ENCODE measurements at regions not wholly inside any gene's neighbourhood (a gene's known extent, or its start where the extent isn't known, plus 50 kb on each side); places are given as distances from the start of the nearest gene placed in this dataset.

DNA sequence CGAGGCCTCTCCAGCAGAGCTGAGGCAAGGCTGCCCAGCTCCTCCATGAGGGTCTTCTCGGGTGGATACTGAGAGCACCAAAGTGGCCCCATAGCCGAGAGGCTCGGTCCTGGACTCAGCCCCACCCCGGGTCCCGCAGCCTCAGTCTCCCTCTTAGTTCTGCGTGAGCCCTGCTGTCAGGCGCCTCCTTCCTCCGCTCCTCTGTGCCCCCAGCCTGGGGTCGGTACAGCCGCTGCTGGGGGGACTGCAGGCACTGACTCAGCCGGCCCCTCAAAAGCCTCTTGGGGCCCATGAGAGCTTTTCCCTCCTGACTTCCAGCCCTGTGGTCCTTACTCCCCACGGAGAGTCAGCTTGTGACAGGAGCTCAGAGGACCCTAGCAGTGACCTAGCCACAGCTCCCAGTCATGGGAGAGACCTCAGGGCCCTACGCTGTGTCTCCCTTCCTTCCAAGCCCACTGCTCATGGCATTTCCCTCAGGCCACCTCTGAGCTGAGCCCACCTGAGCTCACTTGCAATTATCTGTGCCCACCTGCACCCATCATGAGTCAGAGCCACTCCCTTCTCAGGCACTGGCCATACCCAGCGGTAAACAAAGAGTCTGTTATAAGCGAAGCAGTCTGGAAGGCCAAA, 295.0 kb upstream of the RTL1 start:
- H3K4me3 Mint-ChIP-seq (ENCODE audit: unreplicated experiment): no peak overlapping the region
- CTCF ChIA-PET: interaction anchor here (0.6 kb wide), 1 partner anchor 535 kb away, joined by 3 read pairs; no protein-coding TSS in a partner anchor
- H3K27me3 Mint-ChIP-seq (ENCODE audit: insufficient read depth, unreplicated experiment): no peaks in the 10 kb centered on the region
- H3K4me1 Mint-ChIP-seq (ENCODE audit: insufficient read depth, unreplicated experiment): no peaks in the 10 kb centered on the region
- no peaks in the 10 kb centered on the region for H3K36me3 Mint-ChIP-seq (ENCODE audit: insufficient read depth, unreplicated experiment)
- no peak overlapping the region for H3K27ac Mint-ChIP-seq (ENCODE audit: low read depth, unreplicated experiment)
- H3K9me3 Mint-ChIP-seq (ENCODE audit: unreplicated experiment): peaks cover 7% of the 10 kb centered on the region
- TF ChIP-seq CTCF (IDR thresholded peaks at IDR 0.05; ENCODE audit: unreplicated experiment): no peak
- POLR2A ChIA-PET: no interaction called here
- intact Hi-C loops (cut with micrococcal nuclease): no loop called here
- BruUV-seq (replicated peaks): no TSS peak
- no peak for DNase-seq (ENCODE audit: unreplicated experiment)

DNA sequence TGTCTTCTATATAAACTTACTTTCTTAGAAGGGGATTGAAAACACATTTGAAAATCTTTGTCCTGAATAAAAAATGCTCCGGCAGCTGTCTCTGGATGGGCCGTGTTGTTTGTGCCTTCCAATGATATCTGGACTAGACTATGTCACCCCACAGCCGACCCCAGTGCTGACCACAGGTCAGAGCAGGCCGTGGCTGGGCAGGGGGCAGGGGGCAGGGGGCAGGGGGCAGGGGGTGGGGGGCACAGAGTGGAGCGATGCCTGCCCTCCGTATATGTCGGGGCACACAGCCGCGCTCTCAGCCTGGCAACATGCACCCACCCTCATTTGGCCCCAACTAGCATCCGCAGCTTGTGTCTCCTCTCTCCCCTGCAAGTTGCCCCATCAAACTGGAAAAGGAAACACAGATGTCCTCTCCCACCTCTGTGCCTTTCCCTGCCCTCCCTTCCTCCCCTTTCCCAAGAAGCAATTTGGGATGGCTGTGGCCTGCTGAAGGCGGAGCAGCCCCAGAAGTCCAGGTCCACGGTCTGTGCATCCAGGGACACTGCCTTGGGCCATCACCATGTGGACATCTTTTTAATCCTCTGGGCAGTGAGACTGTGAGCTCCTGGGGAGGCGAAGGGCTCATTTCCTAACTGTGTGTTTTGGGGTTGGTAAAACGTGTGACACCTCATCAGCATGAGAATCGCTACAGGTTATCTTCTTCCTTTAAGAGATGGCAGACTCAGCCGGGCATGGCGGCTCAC, 295.7 kb upstream of the RTL1 start:
- Mint-ChIP-seq H3K4me1 (ENCODE audit: insufficient read depth, unreplicated experiment) (no peaks in the 10 kb centered on the region), H3K36me3 (ENCODE audit: insufficient read depth, unreplicated experiment) (no peaks in the 10 kb centered on the region), H3K4me3 (ENCODE audit: unreplicated experiment) (no peak overlapping the region), H3K27me3 (ENCODE audit: insufficient read depth, unreplicated experiment) (no peaks in the 10 kb centered on the region), H3K27ac (ENCODE audit: low read depth, unreplicated experiment) (no peak overlapping the region), H3K9me3 (ENCODE audit: unreplicated experiment) (peaks cover 13% of the 10 kb centered on the region)
- intact Hi-C loops (cut with micrococcal nuclease): no loop called here
- ChIA-PET POLR2A (no interaction called here), CTCF (interaction anchor here (0.6 kb wide), 1 partner anchor 536 kb away, joined by 3 read pairs; no protein-coding TSS in a partner anchor)
- TF ChIP-seq CTCF (IDR thresholded peaks at IDR 0.05; ENCODE audit: unreplicated experiment): no peak
- no peak for DNase-seq (ENCODE audit: unreplicated experiment)
- BruUV-seq (replicated peaks): no TSS peak

DNA sequence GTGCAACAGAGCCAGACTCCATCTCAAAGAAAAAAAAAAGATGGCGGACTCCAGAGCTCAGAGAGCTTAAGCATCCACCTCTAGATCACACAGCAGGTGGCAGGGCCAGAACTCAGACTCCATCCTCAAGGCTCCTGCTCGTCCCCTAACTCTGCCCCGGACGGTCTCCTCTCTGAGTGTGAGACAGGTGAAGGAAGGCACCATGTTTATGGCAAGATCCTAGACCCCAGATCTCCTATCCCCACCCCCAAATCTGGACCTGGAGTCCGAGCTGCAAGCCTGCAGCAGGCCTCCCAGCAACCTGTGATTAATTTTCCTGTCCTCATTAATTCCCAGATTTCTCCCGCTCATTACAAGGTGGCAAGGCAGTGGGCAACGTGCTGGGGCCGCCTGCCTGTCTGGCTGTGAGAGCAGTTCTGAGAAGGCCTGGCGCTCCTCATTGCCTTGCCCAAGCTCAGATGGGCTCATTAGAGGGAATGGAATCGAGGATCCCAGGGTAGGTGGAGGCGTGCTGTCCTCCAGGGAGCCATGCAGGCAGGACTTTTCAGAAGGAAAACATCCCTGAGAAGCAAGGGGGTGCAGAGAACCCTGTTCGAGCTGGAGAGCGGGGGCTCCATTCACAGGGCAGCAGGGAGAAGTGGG, 296.6 kb upstream of the RTL1 start:
- no peak overlapping the region for H3K27ac Mint-ChIP-seq (ENCODE audit: low read depth, unreplicated experiment)
- ChIA-PET POLR2A (no interaction called here), CTCF (no interaction called here)
- H3K4me3 Mint-ChIP-seq (ENCODE audit: unreplicated experiment): no peak overlapping the region
- H3K4me1 Mint-ChIP-seq (ENCODE audit: insufficient read depth, unreplicated experiment): no peaks in the 10 kb centered on the region
- intact Hi-C loops (cut with micrococcal nuclease): no loop called here
- no peaks in the 10 kb centered on the region for H3K36me3 Mint-ChIP-seq (ENCODE audit: insufficient read depth, unreplicated experiment)
- BruUV-seq (replicated peaks): no TSS peak
- TF ChIP-seq CTCF (IDR thresholded peaks at IDR 0.05; ENCODE audit: unreplicated experiment): no peak
- no peaks in the 10 kb centered on the region for H3K27me3 Mint-ChIP-seq (ENCODE audit: insufficient read depth, unreplicated experiment)
- no peak for DNase-seq (ENCODE audit: unreplicated experiment)
- H3K9me3 Mint-ChIP-seq (ENCODE audit: unreplicated experiment): peaks cover 13% of the 10 kb centered on the region

DNA sequence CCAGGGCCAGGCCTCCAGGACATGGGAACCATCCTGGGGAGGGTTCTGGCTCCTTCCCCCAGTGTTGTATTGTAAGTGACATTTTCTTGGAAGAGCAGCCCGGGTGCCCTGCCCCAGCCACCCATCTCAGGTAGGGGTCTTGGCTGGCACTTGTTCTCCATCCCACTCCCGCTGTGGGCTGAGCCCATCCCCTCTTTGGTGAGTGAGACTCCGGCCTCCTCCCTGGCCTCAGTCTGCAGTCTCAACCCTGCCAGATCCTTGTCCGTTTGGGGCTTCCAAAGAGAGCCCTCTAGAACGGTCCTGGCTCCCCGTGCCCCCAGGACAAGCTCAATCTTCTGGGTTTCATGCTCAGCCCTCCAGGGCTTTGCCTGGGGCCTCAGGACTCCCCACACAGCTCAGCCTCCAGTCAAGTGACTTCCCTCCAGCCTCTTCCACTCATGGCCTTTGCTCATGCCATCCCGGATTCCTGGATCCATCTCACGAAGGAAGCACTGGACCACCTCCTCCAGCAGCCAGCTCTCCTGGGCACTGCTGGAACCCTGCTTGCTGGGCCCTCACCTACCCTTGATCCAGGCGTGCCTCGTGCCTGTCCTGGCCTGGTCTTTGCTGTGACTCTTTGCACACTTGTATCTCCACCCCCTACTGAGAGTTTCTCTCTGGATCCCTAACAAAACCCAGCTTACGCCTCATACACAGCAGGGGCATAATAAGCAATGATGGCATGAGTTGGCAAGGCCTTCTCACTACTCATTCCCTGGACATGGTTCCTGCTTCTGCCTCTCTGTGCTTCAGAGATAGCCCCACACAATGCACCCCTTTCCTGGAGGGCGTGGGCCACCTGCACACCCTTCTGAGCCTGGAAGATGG, 297.4 kb upstream of the RTL1 start:
- H3K9me3 Mint-ChIP-seq (ENCODE audit: unreplicated experiment): peaks cover 13% of the 10 kb centered on the region
- H3K27me3 Mint-ChIP-seq (ENCODE audit: insufficient read depth, unreplicated experiment): no peaks in the 10 kb centered on the region
- H3K4me1 Mint-ChIP-seq (ENCODE audit: insufficient read depth, unreplicated experiment): no peaks in the 10 kb centered on the region
- POLR2A ChIA-PET: no interaction called here
- CTCF ChIA-PET: no interaction called here
- intact Hi-C loops (cut with micrococcal nuclease): no loop called here
- no peak for DNase-seq (ENCODE audit: unreplicated experiment)
- H3K27ac Mint-ChIP-seq (ENCODE audit: low read depth, unreplicated experiment): no peak overlapping the region
- H3K4me3 Mint-ChIP-seq (ENCODE audit: unreplicated experiment): no peak overlapping the region
- H3K36me3 Mint-ChIP-seq (ENCODE audit: insufficient read depth, unreplicated experiment): no peaks in the 10 kb centered on the region
- no TSS peak for BruUV-seq (replicated peaks)
- TF ChIP-seq CTCF (IDR thresholded peaks at IDR 0.05; ENCODE audit: unreplicated experiment): no peak
